Bronchial epithelial cell (primary cell): ENCODE measurements at regions not wholly inside any gene's neighbourhood (a gene's known extent, or its start where the extent isn't known, plus 50 kb on each side); places are given as distances from the start of the nearest gene placed in this dataset.
A peak's percentile ranks its signal among the peaks of the same experiment; 100 is the strongest.
"Not testable (repeated sequence)": the region's sequence is repeated elsewhere in the genome, so short reads cannot be mapped to it uniquely, and the experiment has no call there.

Experiments used
- DNase-seq: peaks from one replicate; pipeline ENCODE4 v3.0.0-alpha.2; 2010; ENCODE audit warnings: low read depth
- FAIRE-seq: peaks from 2 replicates; lab custom pipeline; 2011; peaks lifted over from hg19 to GRCh38; lab: Jason Lieb, UNC
- H3K27me3 ChIP-seq: 2 replicates; pipeline ENCODE4 v1.5.1; 2011; ENCODE audit warnings: low read length; ENCODE audit not compliant: control insufficient read depth, insufficient read depth
- H3K36me3 ChIP-seq: 2 replicates; pipeline ENCODE4 v1.5.1; 2011; ENCODE audit warnings: low read length; ENCODE audit not compliant: control insufficient read depth, insufficient read depth
- H3K4me3 ChIP-seq: 2 replicates; pipeline ENCODE4 v1.5.1; 2011; ENCODE audit warnings: mild to moderate bottlenecking, low read depth, low read length, control low read depth
- CTCF ChIP-seq: IDR thresholded peaks from 2 replicates; pipeline ENCODE4 v1.5.1; 2011; ENCODE audit warnings: mild to moderate bottlenecking, moderate library complexity, low read length, control low read depth, inconsistent platforms; ENCODE audit not compliant: insufficient read depth, severe bottlenecking

- TF ChIP-seq CTCF, result no peak
- Histone ChIP-seq H3K27me3 (no peaks in the 10 kb centered on the region), H3K4me3 (no peak overlapping the region), H3K36me3 (no peaks in the 10 kb centered on the region)
- DNase-seq (no peak), FAIRE-seq (no peak)
These were observed 990.8 kb downstream of the GATA3 start for GRCh38 chr10:9045311-9045710.

GRCh38 chr10:9051328-9051974 lies 997.0 kb downstream of the GATA3 start:
- FAIRE-seq (no peak), DNase-seq (peak; percentile 4)
- Histone ChIP-seq H3K27me3 (no peaks in the 10 kb centered on the region), H3K36me3 (no peaks in the 10 kb centered on the region), H3K4me3 (no peak overlapping the region)
- no peak for TF ChIP-seq CTCF

GRCh38 chr10:9052767-9053166 lies 998.3 kb downstream of the GATA3 start:
- DNase-seq (peak; percentile 4), FAIRE-seq (no peak)
- TF ChIP-seq CTCF, result no peak
- no peak overlapping the region for H3K4me3 ChIP-seq
- H3K36me3 ChIP-seq, result no peaks in the 10 kb centered on the region
- H3K27me3 ChIP-seq, result no peaks in the 10 kb centered on the region

DNA sequence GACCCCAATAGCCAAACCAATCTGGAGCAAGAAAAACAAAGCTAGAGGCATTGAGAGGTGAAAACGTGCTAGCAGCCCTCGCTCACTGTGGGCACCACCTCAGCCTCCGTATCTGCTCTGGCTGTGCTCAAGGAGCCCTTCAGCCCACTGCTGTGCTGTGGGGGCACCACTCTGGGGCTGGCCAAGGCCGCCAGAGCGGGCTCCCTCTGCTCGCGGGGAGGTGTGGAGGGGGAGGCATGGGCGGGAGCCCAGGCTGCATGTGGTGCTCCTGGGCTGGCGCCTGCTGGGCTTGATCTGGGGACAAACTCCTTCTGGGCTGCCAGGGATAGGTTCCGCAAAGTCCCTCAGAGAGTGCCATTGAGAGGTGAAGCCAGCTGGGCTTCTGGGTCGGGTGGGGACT lies 1002.0 kb downstream of the GATA3 start:
- no peak for TF ChIP-seq CTCF
- Histone ChIP-seq H3K4me3 (no peak overlapping the region), H3K36me3 (no peaks in the 10 kb centered on the region), H3K27me3 (no peaks in the 10 kb centered on the region)
- FAIRE-seq (no peak), DNase-seq (no peak)

DNA sequence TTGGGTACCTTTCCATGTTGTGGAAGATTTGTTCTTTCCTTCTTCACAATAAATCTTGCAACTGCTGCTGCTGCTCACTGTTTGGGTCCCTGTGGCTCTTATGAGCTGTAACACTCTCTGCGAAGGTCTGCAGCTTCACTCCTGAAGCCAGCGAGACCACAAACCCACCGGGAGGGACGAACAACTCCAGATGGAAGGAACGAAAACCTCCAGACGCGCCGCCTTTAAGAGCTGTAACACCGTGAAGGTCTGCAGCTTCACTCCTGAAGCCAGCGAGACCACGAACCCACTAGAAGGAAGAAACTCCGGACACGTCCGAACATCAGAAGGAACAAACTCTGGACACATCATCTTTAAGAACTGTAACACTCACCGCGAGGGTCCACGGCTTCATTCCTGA lies 1002.8 kb downstream of the GATA3 start:
- H3K4me3 ChIP-seq, H3K36me3 ChIP-seq, H3K27me3 ChIP-seq, FAIRE-seq, DNase-seq: not testable (repeated sequence)

- no peaks in the 10 kb centered on the region for H3K36me3 ChIP-seq
- TF ChIP-seq CTCF, result no peak
- no peak overlapping the region for H3K4me3 ChIP-seq
- no peak for DNase-seq
- FAIRE-seq, result no peak
- H3K27me3 ChIP-seq, result no peaks in the 10 kb centered on the region
These were observed 1005.8 kb downstream of the GATA3 start for GRCh38 chr10:9060314-9060713.
